ENCODE measurements at regions not wholly inside any gene's neighbourhood (a gene's known extent, or its start where the extent isn't known, plus 50 kb on each side); places are given as distances from the start of the nearest gene placed in this dataset.

GRCh38 chr12:107992029-107992428 is 137.1 kb upstream of the WSCD2 start:
- H3K9me3 ChIP-seq: no peaks in the 10 kb centered on the region
- H3K36me3 ChIP-seq: no peaks in the 10 kb centered on the region
- intact Hi-C loops (cut with DNase I): loop anchor here (2.0 to 10.0 kb wide), 2 partner anchors 203 to 1317 kb away; no protein-coding TSS in a partner anchor
- H3K27me3 ChIP-seq: no peaks in the 10 kb centered on the region
- no peak overlapping the region for H3K27ac ChIP-seq
- TF ChIP-seq CTCF (IDR thresholded peaks at IDR 0.05): no peak
- DNase-seq (ENCODE audit: low spot score in 2 of 2): no peak
- no peaks in the 10 kb centered on the region for H3K4me1 ChIP-seq
- no peak overlapping the region for H3K4me3 ChIP-seq

- intact Hi-C loops (cut with DNase I): loop anchor here (2.0 to 10.0 kb wide), 2 partner anchors 202 to 1318 kb away; no protein-coding TSS in a partner anchor
- no peaks in the 10 kb centered on the region for H3K9me3 ChIP-seq
- DNase-seq (ENCODE audit: low spot score in 2 of 2): no peak
- no peaks in the 10 kb centered on the region for H3K36me3 ChIP-seq
- TF ChIP-seq CTCF (IDR thresholded peaks at IDR 0.05): peak in 2 of 3 experiments; percentile 19 to 35
- H3K4me3 ChIP-seq: no peak overlapping the region
- no peaks in the 10 kb centered on the region for H3K27me3 ChIP-seq
- H3K4me1 ChIP-seq: no peaks in the 10 kb centered on the region
- H3K27ac ChIP-seq: no peak overlapping the region
Measured at GRCh38 chr12:107992870-107993451, 136.1 kb upstream of the WSCD2 start.

- Histone ChIP-seq H3K36me3 (no peaks in the 10 kb centered on the region), H3K4me1 (no peaks in the 10 kb centered on the region), H3K27me3 (no peaks in the 10 kb centered on the region), H3K9me3 (no peaks in the 10 kb centered on the region), H3K27ac (no peak overlapping the region), H3K4me3 (no peak overlapping the region)
- no peak for TF ChIP-seq CTCF (IDR thresholded peaks at IDR 0.05)
- DNase-seq (ENCODE audit: low spot score in 2 of 2): no peak
- intact Hi-C loops (cut with DNase I): loop anchor here (10.0 kb wide), 1 partner anchor 1324 kb away; no protein-coding TSS in a partner anchor
Measured at GRCh38 chr12:107998863-107999262, 130.2 kb upstream of the WSCD2 start.

- intact Hi-C loops (cut with DNase I): no loop called here
- no peak overlapping the region for H3K27ac ChIP-seq
- no peak for TF ChIP-seq CTCF (IDR thresholded peaks at IDR 0.05)
- DNase-seq (ENCODE audit: low spot score in 2 of 2): no peak
- H3K4me1 ChIP-seq: no peaks in the 10 kb centered on the region
- H3K9me3 ChIP-seq: no peaks in the 10 kb centered on the region
- H3K27me3 ChIP-seq: no peaks in the 10 kb centered on the region
- H3K36me3 ChIP-seq: no peaks in the 10 kb centered on the region
- H3K4me3 ChIP-seq: no peak overlapping the region
Measured at GRCh38 chr12:108000111-108000510, 129.0 kb upstream of the WSCD2 start.

GRCh38 chr12:108004319-108004718 is 124.8 kb upstream of the WSCD2 start:
- no peak for DNase-seq (ENCODE audit: low spot score in 2 of 2)
- H3K4me3 ChIP-seq: no peak overlapping the region
- intact Hi-C loops (cut with DNase I): no loop called here
- no peaks in the 10 kb centered on the region for H3K27me3 ChIP-seq
- TF ChIP-seq CTCF (IDR thresholded peaks at IDR 0.05): no peak
- no peaks in the 10 kb centered on the region for H3K36me3 ChIP-seq
- H3K9me3 ChIP-seq: no peaks in the 10 kb centered on the region
- no peaks in the 10 kb centered on the region for H3K4me1 ChIP-seq
- H3K27ac ChIP-seq: no peak overlapping the region

Measured in ascending aorta (tissue), 2 donors.